Neural crest cell (in vitro differentiated cells): ENCODE measurements at regions not wholly inside any gene's neighbourhood (a gene's known extent, or its start where the extent isn't known, plus 50 kb on each side); places are given as distances from the start of the nearest gene placed in this dataset.
A peak's percentile ranks its signal among the peaks of the same experiment; 100 is the strongest.

ENCODE experiments used
- DNase-seq: peaks from one replicate; pipeline ENCODE4 v3.0.0; 2021; ENCODE audit warnings: low read depth, mixed read lengths, low spot score
- H3K27ac Mint-ChIP-seq: one replicate; pipeline ENCODE4 v1.8.0; 2021; ENCODE audit warnings: mild to moderate bottlenecking, mixed read lengths; ENCODE audit not compliant: unreplicated experiment
- H3K27me3 Mint-ChIP-seq: 2 replicates; pipeline ENCODE4 v1.8.0; 2021; ENCODE audit warnings: low read depth, mild to moderate bottlenecking, mixed read lengths
- H3K36me3 Mint-ChIP-seq: 2 replicates; pipeline ENCODE4 v1.8.0; 2021; ENCODE audit warnings: low read depth, mild to moderate bottlenecking, mixed read lengths
- H3K4me1 Mint-ChIP-seq: 2 replicates; pipeline ENCODE4 v1.8.0; 2021; ENCODE audit warnings: mixed read lengths
- H3K4me3 Mint-ChIP-seq: one replicate; pipeline ENCODE4 v1.8.0; 2021; ENCODE audit warnings: mild to moderate bottlenecking, mixed read lengths
- H3K9me3 Mint-ChIP-seq: 2 replicates; pipeline ENCODE4 v1.8.0; 2021; ENCODE audit warnings: mixed read lengths
- TF ChIP-seq, protein P1 (sequence below): fragments of 200-600 bp; sonication (generic); conservative IDR thresholded peaks from 2 replicates; pipeline ENCODE4 v1.5.0; 2021; ENCODE audit warnings: antibody characterized with exemption, mild to moderate bottlenecking

- Mint-ChIP-seq H3K4me3 (no peak overlapping the region), H3K36me3 (peaks cover 3% of the 10 kb centered on the region), H3K9me3 (no peaks in the 10 kb centered on the region), H3K4me1 (peaks cover 58% of the 10 kb centered on the region), H3K27me3 (no peaks in the 10 kb centered on the region), H3K27ac (no peak overlapping the region)
- TF ChIP-seq, protein P1, sequence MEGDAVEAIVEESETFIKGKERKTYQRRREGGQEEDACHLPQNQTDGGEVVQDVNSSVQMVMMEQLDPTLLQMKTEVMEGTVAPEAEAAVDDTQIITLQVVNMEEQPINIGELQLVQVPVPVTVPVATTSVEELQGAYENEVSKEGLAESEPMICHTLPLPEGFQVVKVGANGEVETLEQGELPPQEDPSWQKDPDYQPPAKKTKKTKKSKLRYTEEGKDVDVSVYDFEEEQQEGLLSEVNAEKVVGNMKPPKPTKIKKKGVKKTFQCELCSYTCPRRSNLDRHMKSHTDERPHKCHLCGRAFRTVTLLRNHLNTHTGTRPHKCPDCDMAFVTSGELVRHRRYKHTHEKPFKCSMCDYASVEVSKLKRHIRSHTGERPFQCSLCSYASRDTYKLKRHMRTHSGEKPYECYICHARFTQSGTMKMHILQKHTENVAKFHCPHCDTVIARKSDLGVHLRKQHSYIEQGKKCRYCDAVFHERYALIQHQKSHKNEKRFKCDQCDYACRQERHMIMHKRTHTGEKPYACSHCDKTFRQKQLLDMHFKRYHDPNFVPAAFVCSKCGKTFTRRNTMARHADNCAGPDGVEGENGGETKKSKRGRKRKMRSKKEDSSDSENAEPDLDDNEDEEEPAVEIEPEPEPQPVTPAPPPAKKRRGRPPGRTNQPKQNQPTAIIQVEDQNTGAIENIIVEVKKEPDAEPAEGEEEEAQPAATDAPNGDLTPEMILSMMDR = no peak
- DNase-seq = no peak
Measured at GRCh38 chr9:678897-679296, 162.6 kb upstream of the DMRT1 start.

DNA sequence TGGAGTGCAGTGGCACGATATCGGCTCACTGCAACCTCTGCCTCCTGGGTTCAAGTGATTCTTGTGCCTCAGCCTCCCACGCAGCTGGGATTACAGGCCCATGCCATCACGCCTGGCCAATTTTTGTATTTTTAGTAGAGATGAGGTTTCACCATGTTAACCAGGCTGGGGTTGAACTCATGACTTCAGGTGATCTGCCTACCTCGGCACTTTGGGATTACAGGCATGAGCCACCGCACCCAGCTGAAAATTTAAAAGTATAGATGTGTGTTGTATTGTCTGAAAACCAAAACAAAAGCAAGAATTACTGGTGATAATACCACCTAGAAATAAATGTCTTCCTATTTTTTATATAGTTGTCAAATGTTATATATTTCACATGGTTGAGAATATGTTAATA lies 162.0 kb upstream of the DMRT1 start:
- peaks cover 3% of the 10 kb centered on the region for H3K36me3 Mint-ChIP-seq
- H3K4me3 Mint-ChIP-seq = no peak overlapping the region
- TF ChIP-seq, protein P1 = no peak
- DNase-seq = no peak
- H3K27ac Mint-ChIP-seq = no peak overlapping the region
- peaks cover 58% of the 10 kb centered on the region for H3K4me1 Mint-ChIP-seq
- H3K9me3 Mint-ChIP-seq = no peaks in the 10 kb centered on the region
- H3K27me3 Mint-ChIP-seq = no peaks in the 10 kb centered on the region

- no peak for DNase-seq
- H3K36me3 Mint-ChIP-seq = peaks cover 3% of the 10 kb centered on the region
- TF ChIP-seq, protein P1 = no peak
- no peaks in the 10 kb centered on the region for H3K9me3 Mint-ChIP-seq
- H3K27me3 Mint-ChIP-seq = no peaks in the 10 kb centered on the region
- no peak overlapping the region for H3K27ac Mint-ChIP-seq
- H3K4me3 Mint-ChIP-seq = no peak overlapping the region
- peaks cover 62% of the 10 kb centered on the region for H3K4me1 Mint-ChIP-seq
Measured at GRCh38 chr9:680106-680505, 161.4 kb upstream of the DMRT1 start.

DNA sequence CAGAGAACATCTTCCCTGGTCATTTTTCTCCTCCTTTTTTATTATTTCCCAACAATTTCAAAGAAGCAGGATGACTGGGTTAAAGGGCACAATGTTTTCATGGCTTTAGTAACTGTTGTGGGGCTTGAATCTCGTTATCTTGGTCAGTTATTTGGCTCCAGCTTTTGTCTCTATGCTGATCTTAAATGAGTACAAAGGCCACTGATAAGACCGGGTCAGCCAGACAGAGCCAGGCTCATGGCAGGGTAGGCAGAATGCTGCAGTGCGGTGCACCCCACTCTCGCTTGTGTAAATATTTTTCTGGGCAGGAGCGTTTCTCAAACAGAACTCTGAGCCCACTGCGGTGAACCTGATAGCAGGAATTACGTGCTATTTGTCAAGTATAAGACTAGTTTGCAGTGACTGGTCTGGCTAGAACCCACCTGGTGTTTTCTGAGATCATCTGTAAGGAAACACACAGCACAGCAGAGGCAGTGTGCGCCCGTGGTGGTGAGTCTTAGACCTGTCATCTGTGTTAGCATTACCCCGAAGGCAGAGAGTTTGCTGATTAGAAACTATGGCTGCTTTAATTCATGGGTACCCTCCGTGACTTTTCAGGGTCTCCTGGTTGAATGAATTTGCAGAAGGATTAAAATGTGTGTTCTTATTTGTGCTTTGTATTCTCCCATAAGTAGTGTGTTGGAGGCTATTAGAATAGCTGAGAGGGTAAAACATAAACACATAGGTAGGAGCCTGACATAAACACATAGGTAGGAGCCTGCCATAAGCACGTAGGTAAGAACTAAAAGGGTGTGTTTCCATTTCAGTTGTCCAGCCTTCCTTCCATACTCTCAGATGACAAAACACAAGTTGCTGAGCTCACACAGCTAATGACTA lies 158.6 kb upstream of the DMRT1 start:
- peak overlapping the region; percentile 10 for H3K4me3 Mint-ChIP-seq
- H3K27me3 Mint-ChIP-seq = no peaks in the 10 kb centered on the region
- peak overlapping the region; percentile 51 for H3K27ac Mint-ChIP-seq
- DNase-seq = no peak
- H3K4me1 Mint-ChIP-seq = peaks cover 59% of the 10 kb centered on the region
- TF ChIP-seq, protein P1 = no peak
- H3K36me3 Mint-ChIP-seq = peaks cover 3% of the 10 kb centered on the region
- no peaks in the 10 kb centered on the region for H3K9me3 Mint-ChIP-seq

- TF ChIP-seq, protein P1 = no peak
- H3K4me1 Mint-ChIP-seq = peaks cover 56% of the 10 kb centered on the region
- peaks cover 2% of the 10 kb centered on the region for H3K9me3 Mint-ChIP-seq
- no peaks in the 10 kb centered on the region for H3K27me3 Mint-ChIP-seq
- H3K27ac Mint-ChIP-seq = no peak overlapping the region
- no peak for DNase-seq
- H3K36me3 Mint-ChIP-seq = peaks cover 6% of the 10 kb centered on the region
- no peak overlapping the region for H3K4me3 Mint-ChIP-seq
Measured at GRCh38 chr9:683509-684021, 157.9 kb upstream of the DMRT1 start.
